Activated CD8-positive, alpha-beta T cell treated with anti-CD3 and anti-CD28 coated beads for 36 hours (primary cell): ENCODE measurements at regions not wholly inside any gene's neighbourhood (a gene's known extent, or its start where the extent isn't known, plus 50 kb on each side); places are given as distances from the start of the nearest gene placed in this dataset.

ENCODE experiments used
- ATAC-seq: fragments of 200-7000 bp; cut with Tn5 transposase; one replicate; pipeline ENCODE4 v1.10.0; 2021; ENCODE audit warnings: mild to moderate bottlenecking, moderate library complexity
- CTCF ChIA-PET: fragments of 350-600 bp; sonication (Branson Sonifier 250); formaldehyde crosslinking; loops from one replicate; lab custom pipeline; 2021; ENCODE audit warnings: antibody characterized with exemption; lab: Charles Lee
- POLR2A ChIA-PET: fragments of 350-600 bp; sonication (Branson Sonifier 250); formaldehyde crosslinking; loops from one replicate; lab custom pipeline; 2021; ENCODE audit warnings: antibody characterized with exemption; lab: Charles Lee
- DNase-seq: peaks from one replicate; pipeline ENCODE4 v3.0.0-alpha.2; 2020
- H3K27ac Mint-ChIP-seq: one replicate; pipeline ENCODE4 v1.8.0; 2021; ENCODE audit warnings: mild to moderate bottlenecking, mixed read lengths
- H3K27me3 Mint-ChIP-seq: one replicate; pipeline ENCODE4 v1.8.0; 2021; ENCODE audit warnings: mixed read lengths
- H3K36me3 Mint-ChIP-seq: one replicate; pipeline ENCODE4 v1.8.0; 2021; ENCODE audit warnings: low read depth, mixed read lengths
- H3K4me1 Mint-ChIP-seq: one replicate; pipeline ENCODE4 v1.8.0; 2021; ENCODE audit warnings: low read depth, mixed read lengths
- H3K4me3 Mint-ChIP-seq: one replicate; pipeline ENCODE4 v1.8.0; 2021; ENCODE audit warnings: mild to moderate bottlenecking, moderate library complexity, mixed read lengths
- H3K9me3 Mint-ChIP-seq: one replicate; pipeline ENCODE4 v1.8.0; 2021; ENCODE audit warnings: mixed read lengths
- intact Hi-C: fragments of 100-400 bp; cut with micrococcal nuclease; formaldehyde crosslinking; loops from one replicate; pipeline ENCODE4 v1.10.0; 2022
- TF ChIP-seq, protein P1 (sequence below): fragments of 200-600 bp; IDR thresholded peaks from one replicate; pipeline ENCODE4 v1.8.0; 2022; ENCODE audit warnings: antibody characterized with exemption, mild to moderate bottlenecking

DNA sequence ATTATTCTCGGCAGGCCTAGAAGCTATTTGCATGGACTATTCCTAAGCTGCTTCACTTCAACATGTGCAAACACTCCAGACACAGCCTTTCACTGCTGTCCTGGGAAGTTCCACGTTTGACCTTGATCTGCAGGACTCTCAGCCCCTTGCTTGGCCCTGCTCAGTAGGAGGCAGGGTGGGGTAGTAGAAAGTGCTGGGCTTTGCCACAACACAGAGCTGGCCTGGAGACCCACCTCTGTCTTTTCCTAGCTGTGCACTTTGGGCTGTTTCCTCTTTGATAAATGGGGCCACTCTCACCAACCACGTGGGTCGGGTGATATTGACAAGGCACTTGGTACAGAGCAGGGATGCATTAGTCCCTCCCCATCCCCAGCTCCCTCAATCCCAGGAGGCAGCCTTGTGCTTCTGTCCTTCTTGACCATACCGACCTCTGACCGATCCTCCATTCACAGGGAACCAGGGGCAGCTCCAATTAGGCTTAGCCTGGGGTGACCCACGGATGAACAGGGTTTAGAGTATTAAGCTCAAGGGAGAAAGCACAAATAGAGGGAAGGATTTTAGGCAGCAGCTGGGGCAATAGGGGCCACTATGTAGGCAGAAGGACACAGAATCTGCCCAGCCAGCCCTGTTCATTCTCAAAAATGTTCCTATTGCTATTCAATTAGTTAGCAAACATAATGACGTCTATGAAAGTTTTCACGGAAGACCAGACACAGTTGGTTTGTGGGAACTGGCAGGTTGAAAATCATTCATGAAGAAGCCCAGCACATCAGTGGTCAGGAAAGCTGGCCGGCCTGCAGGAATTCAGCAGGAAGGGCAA is 63.3 kb downstream of the SYNE3 start:
- Mint-ChIP-seq H3K27me3 (no peaks in the 10 kb centered on the region), H3K9me3 (no peaks in the 10 kb centered on the region), H3K4me3 (no peak overlapping the region), H3K4me1 (no peaks in the 10 kb centered on the region), H3K36me3 (peaks cover 38% of the 10 kb centered on the region), H3K27ac (no peak overlapping the region)
- TF ChIP-seq, protein P1, sequence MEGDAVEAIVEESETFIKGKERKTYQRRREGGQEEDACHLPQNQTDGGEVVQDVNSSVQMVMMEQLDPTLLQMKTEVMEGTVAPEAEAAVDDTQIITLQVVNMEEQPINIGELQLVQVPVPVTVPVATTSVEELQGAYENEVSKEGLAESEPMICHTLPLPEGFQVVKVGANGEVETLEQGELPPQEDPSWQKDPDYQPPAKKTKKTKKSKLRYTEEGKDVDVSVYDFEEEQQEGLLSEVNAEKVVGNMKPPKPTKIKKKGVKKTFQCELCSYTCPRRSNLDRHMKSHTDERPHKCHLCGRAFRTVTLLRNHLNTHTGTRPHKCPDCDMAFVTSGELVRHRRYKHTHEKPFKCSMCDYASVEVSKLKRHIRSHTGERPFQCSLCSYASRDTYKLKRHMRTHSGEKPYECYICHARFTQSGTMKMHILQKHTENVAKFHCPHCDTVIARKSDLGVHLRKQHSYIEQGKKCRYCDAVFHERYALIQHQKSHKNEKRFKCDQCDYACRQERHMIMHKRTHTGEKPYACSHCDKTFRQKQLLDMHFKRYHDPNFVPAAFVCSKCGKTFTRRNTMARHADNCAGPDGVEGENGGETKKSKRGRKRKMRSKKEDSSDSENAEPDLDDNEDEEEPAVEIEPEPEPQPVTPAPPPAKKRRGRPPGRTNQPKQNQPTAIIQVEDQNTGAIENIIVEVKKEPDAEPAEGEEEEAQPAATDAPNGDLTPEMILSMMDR: no peak
- intact Hi-C loops: no loop called here
- POLR2A ChIA-PET: interaction anchor here (0.9 to 1.2 kb wide), 2 partner anchors 8 to 60 kb away, joined by 3 to 4 read pairs; no protein-coding TSS in a partner anchor
- CTCF ChIA-PET: interaction anchor here (0.8 to 3.1 kb wide), 15 partner anchors 9 to 82 kb away, joined by 3 to 26 read pairs (median 5); partner anchors contain the start of gene GLRX5
- no peak for ATAC-seq
- DNase-seq: no peak

DNA sequence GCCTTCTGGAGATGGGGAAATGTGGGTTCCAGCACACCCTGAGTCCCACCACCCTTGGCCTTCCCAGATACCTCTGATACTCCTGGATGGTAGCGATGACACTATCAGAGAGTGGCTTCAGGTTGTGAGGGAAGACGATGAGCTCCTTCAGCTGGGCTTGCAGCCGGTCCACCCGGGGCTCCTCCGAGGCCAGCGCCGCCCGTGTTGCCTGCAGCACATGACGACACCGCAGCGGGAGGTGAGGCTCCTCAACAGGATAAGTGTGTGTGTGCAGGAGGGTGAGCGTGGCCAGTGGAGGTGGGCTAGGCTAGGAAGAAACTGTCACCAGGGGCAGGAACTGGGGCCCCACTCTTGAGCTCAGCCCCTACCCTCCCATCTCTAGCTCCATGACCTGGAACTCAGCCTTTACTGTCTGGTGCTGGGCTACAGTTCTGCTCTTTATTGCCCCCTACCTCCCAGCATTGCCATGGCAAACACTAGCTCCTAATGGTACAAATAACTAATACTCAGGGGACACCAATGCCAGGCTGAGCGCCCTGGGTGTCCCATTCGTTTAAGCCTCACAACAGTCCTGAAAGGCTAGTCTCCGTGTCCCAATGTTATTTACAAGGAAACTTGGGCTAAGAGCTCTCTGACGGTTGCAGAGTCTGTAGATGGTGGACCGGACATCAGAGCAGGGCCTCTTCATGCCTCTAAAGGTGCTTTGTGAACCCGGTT is 64.1 kb downstream of the SYNE3 start:
- Mint-ChIP-seq H3K4me3 (no peak overlapping the region), H3K27ac (no peak overlapping the region), H3K27me3 (no peaks in the 10 kb centered on the region), H3K36me3 (peaks cover 38% of the 10 kb centered on the region), H3K4me1 (no peaks in the 10 kb centered on the region), H3K9me3 (no peaks in the 10 kb centered on the region)
- intact Hi-C loops: no loop called here
- ATAC-seq (peak; percentile 53), DNase-seq (no peak)
- CTCF ChIA-PET: interaction anchor here (0.8 to 3.1 kb wide), 14 partner anchors 8 to 83 kb away, joined by 3 to 26 read pairs (median 4); partner anchors contain the start of gene GLRX5
- POLR2A ChIA-PET: interaction anchor here (0.9 to 1.3 kb wide), 3 partner anchors 8 to 60 kb away, joined by 3 to 4 read pairs (median 4); no protein-coding TSS in a partner anchor
- TF ChIP-seq, protein P1: peak; percentile 37

DNA sequence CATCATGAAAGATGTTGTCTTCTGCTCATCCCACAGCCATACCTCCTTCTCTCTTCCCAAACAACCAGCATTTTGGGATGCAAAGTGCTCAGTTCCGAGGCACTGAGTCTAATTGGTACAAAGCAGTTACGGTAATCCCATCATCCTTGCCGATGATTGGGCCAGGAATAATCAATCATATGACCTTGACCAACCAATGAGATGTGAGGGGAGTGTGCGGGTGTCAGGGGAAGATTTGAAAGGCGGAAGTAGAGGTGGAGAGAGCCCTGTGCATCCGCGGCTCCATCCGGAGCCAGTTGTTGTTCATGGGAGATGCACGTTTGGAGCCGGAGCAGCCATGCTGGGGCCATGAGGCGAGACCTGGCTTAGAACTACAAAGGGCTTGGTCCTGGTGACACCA is 67.3 kb downstream of the SYNE3 start:
- peaks cover 28% of the 10 kb centered on the region for H3K36me3 Mint-ChIP-seq
- H3K27me3 Mint-ChIP-seq: no peaks in the 10 kb centered on the region
- H3K9me3 Mint-ChIP-seq: no peaks in the 10 kb centered on the region
- no peaks in the 10 kb centered on the region for H3K4me1 Mint-ChIP-seq
- H3K27ac Mint-ChIP-seq: no peak overlapping the region
- H3K4me3 Mint-ChIP-seq: no peak overlapping the region
- POLR2A ChIA-PET: interaction anchor here (0.6 kb wide), 1 partner anchor 12 kb away, joined by 3 read pairs; no protein-coding TSS in a partner anchor
- DNase-seq: no peak
- ATAC-seq: no peak
- TF ChIP-seq, protein P1: no peak
- intact Hi-C loops: no loop called here
- CTCF ChIA-PET: no interaction called here

- CTCF ChIA-PET: interaction anchor here (1.3 to 9.5 kb wide), 4 partner anchors 11 to 88 kb away, joined by 4 to 188 read pairs (median 38); partner anchors contain the start of gene GLRX5
- intact Hi-C loops: no loop called here
- DNase-seq: no peak
- Mint-ChIP-seq H3K27me3 (no peaks in the 10 kb centered on the region), H3K4me1 (peaks cover 4% of the 10 kb centered on the region), H3K4me3 (no peak overlapping the region), H3K9me3 (no peaks in the 10 kb centered on the region), H3K36me3 (peaks cover 28% of the 10 kb centered on the region), H3K27ac (peak overlapping the region; percentile 36)
- TF ChIP-seq, protein P1: no peak
- ATAC-seq: no peak
- POLR2A ChIA-PET: interaction anchor here (1.1 to 1.4 kb wide), 3 partner anchors 11 to 87 kb away, joined by 3 to 4 read pairs (median 4); partner anchors contain the start of gene GLRX5
Observed at GRCh38 chr14:95446470-95446869, 70.0 kb downstream of the SYNE3 start.
